ENCODE measurements at regions not wholly inside any gene's neighbourhood (a gene's known extent, or its start where the extent isn't known, plus 50 kb on each side); places are given as distances from the start of the nearest gene placed in this dataset.
A peak's percentile ranks its signal among the peaks of the same experiment; 100 is the strongest.

GRCh38 chr2:42860319-42861094 lies 68.1 kb upstream of the HAAO start:
- Histone ChIP-seq H3K27me3 (replicated peaks) (no peaks in the 10 kb centered on the region), H3K4me3 (ENCODE audit: low read depth, low read length) (no peak overlapping the region), H3K36me3 (replicated peaks) (no peaks in the 10 kb centered on the region), H3K27ac (no peak overlapping the region)
- in situ Hi-C loops (cut with HindIII; ENCODE audit: low pct_ligation_motif_present, low sequenced_read_pairs): no loop called here
- no peak for TF ChIP-seq CTCF (IDR thresholded peaks at IDR 0.05; ENCODE audit: low read depth, low read length, missing control alignments)
- no peak for DNase-seq

GRCh38 chr2:42859791-42860190 lies 67.4 kb upstream of the HAAO start:
- no peak for TF ChIP-seq CTCF (IDR thresholded peaks at IDR 0.05; ENCODE audit: low read depth, low read length, missing control alignments)
- Histone ChIP-seq H3K36me3 (replicated peaks) (no peaks in the 10 kb centered on the region), H3K27ac (no peak overlapping the region), H3K4me3 (ENCODE audit: low read depth, low read length) (no peak overlapping the region), H3K27me3 (replicated peaks) (no peaks in the 10 kb centered on the region)
- in situ Hi-C loops (cut with HindIII; ENCODE audit: low pct_ligation_motif_present, low sequenced_read_pairs): no loop called here
- peak; percentile 11 for DNase-seq

GRCh38 chr2:42859006-42859552 lies 66.7 kb upstream of the HAAO start:
- no peak overlapping the region for H3K4me3 ChIP-seq (ENCODE audit: low read depth, low read length)
- no peak overlapping the region for H3K27ac ChIP-seq
- H3K36me3 ChIP-seq (replicated peaks): no peaks in the 10 kb centered on the region
- no peaks in the 10 kb centered on the region for H3K27me3 ChIP-seq (replicated peaks)
- in situ Hi-C loops (cut with HindIII; ENCODE audit: low pct_ligation_motif_present, low sequenced_read_pairs): no loop called here
- peak; percentile 89 for TF ChIP-seq CTCF (IDR thresholded peaks at IDR 0.05; ENCODE audit: low read depth, low read length, missing control alignments)
- DNase-seq: peak; percentile 82

GRCh38 chr2:42858140-42859005 lies 66.0 kb upstream of the HAAO start:
- TF ChIP-seq CTCF (IDR thresholded peaks at IDR 0.05; ENCODE audit: low read depth, low read length, missing control alignments): no peak
- Histone ChIP-seq H3K4me3 (ENCODE audit: low read depth, low read length) (no peak overlapping the region), H3K27me3 (replicated peaks) (no peaks in the 10 kb centered on the region), H3K27ac (no peak overlapping the region), H3K36me3 (replicated peaks) (no peaks in the 10 kb centered on the region)
- no peak for DNase-seq
- in situ Hi-C loops (cut with HindIII; ENCODE audit: low pct_ligation_motif_present, low sequenced_read_pairs): no loop called here

GRCh38 chr2:42856891-42857632 lies 64.7 kb upstream of the HAAO start:
- no peak for TF ChIP-seq CTCF (IDR thresholded peaks at IDR 0.05; ENCODE audit: low read depth, low read length, missing control alignments)
- in situ Hi-C loops (cut with HindIII; ENCODE audit: low pct_ligation_motif_present, low sequenced_read_pairs): no loop called here
- H3K27ac ChIP-seq: no peak overlapping the region

More at GRCh38 chr2:42856891-42857632, 64.7 kb upstream of the HAAO start:
- H3K4me3 ChIP-seq (ENCODE audit: low read depth, low read length): no peak overlapping the region
- H3K27me3 ChIP-seq (replicated peaks): no peaks in the 10 kb centered on the region
- no peaks in the 10 kb centered on the region for H3K36me3 ChIP-seq (replicated peaks)
- DNase-seq: no peak
